ENCODE measurements at regions not wholly inside any gene's neighbourhood (a gene's known extent, or its start where the extent isn't known, plus 50 kb on each side); places are given as distances from the start of the nearest gene placed in this dataset.

- ChIA-PET CTCF (no interaction called here), POLR2A (no interaction called here)
- no peak for ATAC-seq (ENCODE audit: low read depth)
- Mint-ChIP-seq H3K9me3 (no peaks in the 10 kb centered on the region), H3K4me1 (no peaks in the 10 kb centered on the region), H3K4me3 (no peak overlapping the region), H3K27me3 (no peaks in the 10 kb centered on the region), H3K36me3 (ENCODE audit: low read depth) (no peaks in the 10 kb centered on the region), H3K27ac (no peak overlapping the region)
- no peak for DNase-seq
- intact Hi-C loops (cut with micrococcal nuclease) = no loop called here
- TF ChIP-seq, protein P1, sequence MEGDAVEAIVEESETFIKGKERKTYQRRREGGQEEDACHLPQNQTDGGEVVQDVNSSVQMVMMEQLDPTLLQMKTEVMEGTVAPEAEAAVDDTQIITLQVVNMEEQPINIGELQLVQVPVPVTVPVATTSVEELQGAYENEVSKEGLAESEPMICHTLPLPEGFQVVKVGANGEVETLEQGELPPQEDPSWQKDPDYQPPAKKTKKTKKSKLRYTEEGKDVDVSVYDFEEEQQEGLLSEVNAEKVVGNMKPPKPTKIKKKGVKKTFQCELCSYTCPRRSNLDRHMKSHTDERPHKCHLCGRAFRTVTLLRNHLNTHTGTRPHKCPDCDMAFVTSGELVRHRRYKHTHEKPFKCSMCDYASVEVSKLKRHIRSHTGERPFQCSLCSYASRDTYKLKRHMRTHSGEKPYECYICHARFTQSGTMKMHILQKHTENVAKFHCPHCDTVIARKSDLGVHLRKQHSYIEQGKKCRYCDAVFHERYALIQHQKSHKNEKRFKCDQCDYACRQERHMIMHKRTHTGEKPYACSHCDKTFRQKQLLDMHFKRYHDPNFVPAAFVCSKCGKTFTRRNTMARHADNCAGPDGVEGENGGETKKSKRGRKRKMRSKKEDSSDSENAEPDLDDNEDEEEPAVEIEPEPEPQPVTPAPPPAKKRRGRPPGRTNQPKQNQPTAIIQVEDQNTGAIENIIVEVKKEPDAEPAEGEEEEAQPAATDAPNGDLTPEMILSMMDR (IDR thresholded peaks at IDR 0.05) = no peak
These were observed 270.6 kb upstream of the RGMA start for GRCh38 chr15:93359425-93360131.

DNA sequence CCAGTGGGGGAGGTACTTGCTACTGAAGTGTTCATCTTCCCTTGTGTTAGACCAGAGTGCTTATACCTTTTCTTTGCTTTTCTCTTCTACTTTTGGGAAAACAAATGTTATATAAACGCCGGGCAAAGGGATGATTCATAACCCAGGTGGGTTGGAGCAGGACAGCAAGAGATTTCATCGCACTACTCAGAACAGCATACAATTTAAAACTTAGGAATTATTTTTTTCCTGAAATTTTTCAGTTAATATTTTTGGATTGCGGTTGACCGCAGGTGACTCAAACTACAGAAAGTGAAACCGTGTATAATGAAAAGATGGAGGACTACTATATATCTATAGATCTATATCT lies 270.0 kb upstream of the RGMA start:
- ATAC-seq (ENCODE audit: low read depth) (no peak), DNase-seq (no peak)
- no peaks in the 10 kb centered on the region for H3K9me3 Mint-ChIP-seq
- POLR2A ChIA-PET = no interaction called here
- no peak overlapping the region for H3K4me3 Mint-ChIP-seq
- intact Hi-C loops (cut with micrococcal nuclease) = no loop called here
- H3K4me1 Mint-ChIP-seq = no peaks in the 10 kb centered on the region
- no peak overlapping the region for H3K27ac Mint-ChIP-seq
- CTCF ChIA-PET = no interaction called here
- no peaks in the 10 kb centered on the region for H3K27me3 Mint-ChIP-seq
- no peaks in the 10 kb centered on the region for H3K36me3 Mint-ChIP-seq (ENCODE audit: low read depth)
- TF ChIP-seq, protein P1 (IDR thresholded peaks at IDR 0.05) = no peak

- TF ChIP-seq, protein P1 (IDR thresholded peaks at IDR 0.05) = no peak
- ATAC-seq (ENCODE audit: low read depth) (no peak), DNase-seq (no peak)
- CTCF ChIA-PET = no interaction called here
- Mint-ChIP-seq H3K4me1 (no peaks in the 10 kb centered on the region), H3K27me3 (no peaks in the 10 kb centered on the region), H3K36me3 (ENCODE audit: low read depth) (no peaks in the 10 kb centered on the region), H3K4me3 (no peak overlapping the region), H3K27ac (no peak overlapping the region), H3K9me3 (no peaks in the 10 kb centered on the region)
- POLR2A ChIA-PET = no interaction called here
- intact Hi-C loops (cut with micrococcal nuclease) = no loop called here
These were observed 269.4 kb upstream of the RGMA start for GRCh38 chr15:93358166-93359059.

GRCh38 chr15:93348711-93349545 lies 259.9 kb upstream of the RGMA start:
- POLR2A ChIA-PET = no interaction called here
- TF ChIP-seq, protein P1 (IDR thresholded peaks at IDR 0.05) = no peak
- ATAC-seq (ENCODE audit: low read depth) (no peak), DNase-seq (no peak)
- Mint-ChIP-seq H3K4me1 (no peaks in the 10 kb centered on the region), H3K4me3 (no peak overlapping the region), H3K27me3 (peaks cover 10% of the 10 kb centered on the region), H3K9me3 (peaks cover 3% of the 10 kb centered on the region), H3K36me3 (ENCODE audit: low read depth) (no peaks in the 10 kb centered on the region), H3K27ac (no peak overlapping the region)
- intact Hi-C loops (cut with micrococcal nuclease) = no loop called here
- CTCF ChIA-PET = no interaction called here

DNA sequence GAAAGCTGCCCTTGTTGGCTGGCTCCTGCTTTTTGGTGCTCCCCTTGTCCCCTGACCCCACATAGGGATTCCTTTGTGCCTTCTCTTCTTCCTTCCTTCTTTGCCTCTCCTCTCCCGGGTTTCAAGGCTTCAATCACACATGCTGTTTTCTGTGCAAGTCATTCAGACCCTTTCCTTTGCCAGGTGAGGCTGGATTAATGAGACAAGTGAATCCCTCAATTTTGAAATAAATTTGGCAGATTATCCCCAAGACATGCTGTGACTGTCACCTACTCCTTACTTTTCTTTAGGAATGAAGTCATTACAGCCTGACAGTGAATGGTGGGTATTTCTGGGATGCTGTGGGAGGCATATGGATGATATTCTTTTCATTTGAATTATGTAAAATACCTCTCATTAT lies 259.0 kb upstream of the RGMA start:
- no peaks in the 10 kb centered on the region for H3K36me3 Mint-ChIP-seq (ENCODE audit: low read depth)
- ChIA-PET CTCF (no interaction called here), POLR2A (no interaction called here)
- TF ChIP-seq, protein P1 (IDR thresholded peaks at IDR 0.05) = no peak
- H3K4me3 Mint-ChIP-seq = no peak overlapping the region
- peaks cover 3% of the 10 kb centered on the region for H3K9me3 Mint-ChIP-seq
- H3K27ac Mint-ChIP-seq = no peak overlapping the region
- intact Hi-C loops (cut with micrococcal nuclease) = no loop called here
- H3K27me3 Mint-ChIP-seq = peaks cover 10% of the 10 kb centered on the region
- ATAC-seq (ENCODE audit: low read depth) (no peak), DNase-seq (no peak)
- H3K4me1 Mint-ChIP-seq = no peaks in the 10 kb centered on the region

Measured in activated B cell treated with CpG ODN at 0.5 μM for 24 hours (primary cell).